ENCODE measurements at regions not wholly inside any gene's neighbourhood (a gene's known extent, or its start where the extent isn't known, plus 50 kb on each side); places are given as distances from the start of the nearest gene placed in this dataset.

GRCh38 chr4:53917729-53918128 lies 146.7 kb downstream of the CHIC2 start:
- Histone ChIP-seq H3K9ac (ENCODE audit: insufficient read depth, low read depth, low read length) (no peak overlapping the region), H3K27me3 (ENCODE audit: control insufficient read depth in 1 of 2, insufficient read depth in 2 of 2, low read length in 2 of 2) (0 out of 5 replicates have a peak, but pooled peaks cover 0 to 5% of the 10 kb centered on the region in 2 experiments), H3K4me1 (ENCODE audit: insufficient read depth, low read length) (no peaks in the 10 kb centered on the region), H3K4me3 (replicated peaks in 1 of 3; ENCODE audit: insufficient read depth in 1 of 3, low read depth in 2 of 3, low read length in 3 of 3) (no peak overlapping the region), H3K4me2 (ENCODE audit: low read depth, low read length) (no peak overlapping the region), H4K20me1 (ENCODE audit: insufficient read depth, low read length) (no peaks in the 10 kb centered on the region), H3K27ac (ENCODE audit: extremely low read length, insufficient read depth, low read length) (no peak overlapping the region), H3K79me2 (ENCODE audit: insufficient read depth, low read length) (no peaks in the 10 kb centered on the region), H3K9me3 (ENCODE audit: low read length) (no peaks in the 10 kb centered on the region), H3K36me3 (replicated peaks in 1 of 2; ENCODE audit: control insufficient read depth in 1 of 2, insufficient read depth in 2 of 2, low read length in 2 of 2) (no peaks in the 10 kb centered on the region), H2AFZ (ENCODE audit: low read length) (no peak overlapping the region)
- intact Hi-C loops (cut with micrococcal nuclease; ENCODE audit: unreplicated experiment), result no loop called here
- in situ Hi-C loops (cut with HindIII; ENCODE audit: extremely low pct_ligation_motif_present, low pct_unique_long_range_greater_than_20kb), result loop anchor here (25.0 kb wide), 1 partner anchor 905 kb away; no protein-coding TSS in a partner anchor
- ChIA-PET CTCF (ENCODE audit: low intra/inter-chr PET ratio, low total read pairs) (no interaction called here), POLR2A (no interaction called here)
- WGBS (ENCODE audit: low lambda C conversion rate), result 26% methylated on average over 2 of the region's 2 CpGs
- no peak for DNase-seq (ENCODE audit: low spot score)
- no TSS peak for BruUV-seq (replicated peaks)
- TF ChIP-seq ZFP36 (IDR thresholded peaks at IDR 0.05; ENCODE audit: borderline replicate concordance, low read depth, low read length, partially characterized antibody) (no peak), JUND (CRISPR knock-in tag; IDR thresholded peaks at IDR 0.05) (no peak), SP5 (CRISPR knock-in tag; IDR thresholded peaks at IDR 0.05; ENCODE audit: borderline replicate concordance, low read depth) (no peak), PBX3 (CRISPR knock-in tag; IDR thresholded peaks at IDR 0.05; ENCODE audit: borderline replicate concordance) (no peak), ZNF124 (CRISPR knock-in tag; IDR thresholded peaks at IDR 0.05) (no peak), DBP (CRISPR knock-in tag; IDR thresholded peaks at IDR 0.05; ENCODE audit: not compliant biosample characterization) (no peak), MBNL3 (CRISPR knock-in tag; conservative IDR thresholded peaks at IDR 0.05) (no peak), ZSCAN5A (CRISPR knock-in tag; IDR thresholded peaks at IDR 0.05; ENCODE audit: borderline replicate concordance) (no peak), FUBP1 (CRISPR knock-in tag; IDR thresholded peaks at IDR 0.05; ENCODE audit: borderline replicate concordance) (no peak), ZNF276 (CRISPR knock-in tag; IDR thresholded peaks at IDR 0.05; ENCODE audit: low read depth) (no peak), E2F5 (CRISPR knock-in tag; conservative IDR thresholded peaks at IDR 0.05) (no peak), ZNF367 (CRISPR knock-in tag; IDR thresholded peaks at IDR 0.05; ENCODE audit: borderline replicate concordance) (no peak), ZNF790 (CRISPR knock-in tag; IDR thresholded peaks at IDR 0.05; ENCODE audit: borderline replicate concordance) (no peak), ZNF292 (CRISPR knock-in tag; IDR thresholded peaks at IDR 0.05; ENCODE audit: borderline replicate concordance, low read depth) (no peak)
- FAIRE-seq, result no peak
- no peak for ATAC-seq
